Smooth muscle cell (in vitro differentiated cells): ENCODE measurements at regions not wholly inside any gene's neighbourhood (a gene's known extent, or its start where the extent isn't known, plus 50 kb on each side); places are given as distances from the start of the nearest gene placed in this dataset.

Experiments
- DNase-seq: peaks from one replicate; lab custom pipeline; 2025; ENCODE audit not compliant: unreplicated experiment; lab: John Stamatoyannopoulos, UW
- H2AFZ ChIP-seq: fragments of 200-600 bp; sonication (generic); 2 replicates; pipeline ENCODE4 v1.6.0; 2016; ENCODE audit warnings: antibody characterized with exemption, low read depth, mild to moderate bottlenecking
- H3F3A ChIP-seq: fragments of 200-600 bp; sonication (generic); 2 replicates; pipeline ENCODE4 v1.6.0; 2017; ENCODE audit warnings: antibody characterized with exemption, low read depth
- H3K27ac ChIP-seq: fragments of 200-600 bp; sonication (generic); 2 replicates; pipeline ENCODE4 v1.5.1; 2016; ENCODE audit warnings: low read depth, mild to moderate bottlenecking
- H3K27me3 ChIP-seq: fragments of 200-600 bp; sonication (generic); 2 replicates; pipeline ENCODE4 v1.6.1; 2016; ENCODE audit warnings: low read depth, mild to moderate bottlenecking
- H3K36me3 ChIP-seq: fragments of 200-600 bp; sonication (generic); 2 replicates; pipeline ENCODE4 v1.5.1; 2016; ENCODE audit warnings: low read depth
- H3K4me1 ChIP-seq: fragments of 200-600 bp; sonication (generic); 2 replicates; pipeline ENCODE4 v1.5.1; 2016; ENCODE audit warnings: low read depth
- H3K4me2 ChIP-seq: fragments of 200-600 bp; sonication (generic); 2 replicates; pipeline ENCODE4 v1.6.0; 2016; ENCODE audit warnings: mild to moderate bottlenecking
- H3K4me3 ChIP-seq: fragments of 200-600 bp; sonication (generic); 2 replicates; pipeline ENCODE4 v1.5.1; 2016; ENCODE audit warnings: mild to moderate bottlenecking
- H3K79me2 ChIP-seq: fragments of 200-600 bp; sonication (generic); 2 replicates; pipeline ENCODE4 v1.6.0; 2016; ENCODE audit warnings: low read depth, mild to moderate bottlenecking
- H3K9ac ChIP-seq: fragments of 200-600 bp; sonication (generic); 2 replicates; pipeline ENCODE4 v1.6.0; 2016; ENCODE audit warnings: low read depth
- H3K9me3 ChIP-seq: fragments of 200-600 bp; sonication (generic); replicated peaks from 2 replicates; pipeline ENCODE4 v1.5.1; 2016; ENCODE audit warnings: low read depth
- H4K20me1 ChIP-seq: fragments of 200-600 bp; sonication (generic); 2 replicates; pipeline ENCODE4 v1.6.0; 2016; ENCODE audit warnings: low read depth
- CTCF ChIP-seq: fragments of 200-600 bp; sonication (generic); IDR thresholded peaks from 2 replicates; pipeline ENCODE4 v1.5.1; 2017; ENCODE audit warnings: borderline replicate concordance, mild to moderate bottlenecking, antibody characterized with exemption; ENCODE audit not compliant: insufficient read depth, poor library complexity, severe bottlenecking
- WGBS: methylation state at CpG from one replicate; pipeline ENCODE4 v1.1.7; 2016; ENCODE audit warnings: low lambda C conversion rate; 5-methylcytosine and 5-hydroxymethylcytosine counted together

- Histone ChIP-seq H4K20me1 (no peaks in the 10 kb centered on the region), H2AFZ (no peak overlapping the region), H3K9me3 (no peaks in the 10 kb centered on the region), H3F3A (peaks cover 20% of the 10 kb centered on the region), H3K79me2 (no peaks in the 10 kb centered on the region), H3K9ac (peak overlapping the region; percentile 89), H3K4me2 (peak overlapping the region; percentile 80), H3K36me3 (no peaks in the 10 kb centered on the region), H3K27ac (peak overlapping the region; percentile 95), H3K4me1 (peaks cover 27% of the 10 kb centered on the region), H3K4me3 (peak overlapping the region; percentile 32), H3K27me3 (no peaks in the 10 kb centered on the region)
- DNase-seq: no peak
- 28% methylated on average over 4 of the region's 4 CpGs for WGBS
- no peak for TF ChIP-seq CTCF
Measured at GRCh38 chr1:218499011-218499691, 154.0 kb downstream of the TGFB2 start.

- Histone ChIP-seq H3K36me3 (no peaks in the 10 kb centered on the region), H3K27me3 (no peaks in the 10 kb centered on the region), H3K4me2 (peak overlapping the region; percentile 80), H3K79me2 (no peaks in the 10 kb centered on the region), H3K27ac (peak overlapping the region; percentile 95), H3F3A (peaks cover 20% of the 10 kb centered on the region), H3K9me3 (no peaks in the 10 kb centered on the region), H3K9ac (peak overlapping the region; percentile 89), H4K20me1 (no peaks in the 10 kb centered on the region), H3K4me3 (no peak overlapping the region), H3K4me1 (peaks cover 20% of the 10 kb centered on the region), H2AFZ (no peak overlapping the region)
- no peak for DNase-seq
- TF ChIP-seq CTCF: no peak
- WGBS: 85% methylated on average over 7 of the region's 7 CpGs
Measured at GRCh38 chr1:218499911-218500310, 154.8 kb downstream of the TGFB2 start.

- peaks cover 20% of the 10 kb centered on the region for H3F3A ChIP-seq
Measured at GRCh38 chr1:218501161-218501560, 156.0 kb downstream of the TGFB2 start.

More at GRCh38 chr1:218501161-218501560, 156.0 kb downstream of the TGFB2 start:
- H4K20me1 ChIP-seq: no peaks in the 10 kb centered on the region
- H3K4me2 ChIP-seq: peak overlapping the region; percentile 27
- no peaks in the 10 kb centered on the region for H3K36me3 ChIP-seq
- no peaks in the 10 kb centered on the region for H3K9me3 ChIP-seq
- TF ChIP-seq CTCF: no peak
- H2AFZ ChIP-seq: no peak overlapping the region
- no peaks in the 10 kb centered on the region for H3K79me2 ChIP-seq
- H3K27ac ChIP-seq: peak overlapping the region; percentile 29
- H3K27me3 ChIP-seq: no peaks in the 10 kb centered on the region
- 51% methylated on average over 5 of the region's 5 CpGs for WGBS
- no peak overlapping the region for H3K4me3 ChIP-seq
- no peak for DNase-seq
- H3K9ac ChIP-seq: no peak overlapping the region
- peaks cover 20% of the 10 kb centered on the region for H3K4me1 ChIP-seq
